OCI-LY7 (cell line): ENCODE measurements at regions not wholly inside any gene's neighbourhood (a gene's known extent, or its start where the extent isn't known, plus 50 kb on each side); places are given as distances from the start of the nearest gene placed in this dataset.

Source experiments
- EZH2phosphoT487 ChIP-seq: fragments of 200-600 bp; sonication (generic); IDR thresholded peaks from 2 replicates; pipeline ENCODE4 v1.6.1; 2018; ENCODE audit warnings: low read depth, borderline replicate concordance, mild to moderate bottlenecking, mixed run types, antibody characterized with exemption, low read length, moderate library complexity, mixed read lengths
- TF ChIP-seq, protein P1 (sequence below): fragments of 200-600 bp; sonication (generic); conservative IDR thresholded peaks from 2 replicates; pipeline ENCODE4 v1.5.1; 2014; ENCODE audit warnings: mild to moderate bottlenecking, antibody characterized with exemption, low read length, moderate library complexity, mixed read lengths

DNA sequence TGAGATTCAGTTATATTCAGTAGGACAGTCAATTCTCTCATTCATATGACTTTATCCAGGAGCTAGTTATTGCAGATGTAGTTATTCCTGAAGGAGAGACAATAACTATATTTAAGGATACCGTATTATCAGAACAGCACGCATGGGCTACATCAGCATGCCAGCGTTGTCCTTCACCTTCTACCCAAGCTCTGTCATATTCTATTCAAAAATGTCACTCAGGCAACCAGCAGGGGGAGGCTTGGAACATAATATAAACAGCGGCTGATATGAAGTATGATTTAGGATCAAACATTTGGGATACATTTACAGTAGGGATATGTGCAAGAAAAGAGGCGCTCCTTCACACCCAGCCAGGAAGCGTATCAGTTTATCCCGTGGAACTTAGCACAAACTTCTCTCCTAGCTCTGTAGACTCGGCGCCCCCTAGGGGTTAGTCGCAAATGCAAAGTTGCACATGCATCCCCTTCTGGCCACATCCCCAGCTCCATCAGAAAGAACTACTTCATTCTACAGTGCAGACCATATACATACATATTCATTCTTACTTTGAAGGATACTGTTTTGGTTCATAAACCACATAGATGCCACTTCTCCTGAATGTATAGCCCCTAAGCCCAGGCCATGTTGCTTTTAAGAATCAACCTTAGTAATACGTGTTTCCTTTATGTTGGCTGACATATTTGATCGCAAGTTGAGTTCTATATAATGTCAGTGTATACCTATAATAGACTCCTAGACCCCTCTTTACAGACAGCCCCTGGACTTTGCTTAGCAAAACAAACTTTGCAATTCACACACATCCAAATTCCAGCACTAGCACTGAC, 759.4 kb downstream of the ADCYAP1 start:
- TF ChIP-seq, protein P1, sequence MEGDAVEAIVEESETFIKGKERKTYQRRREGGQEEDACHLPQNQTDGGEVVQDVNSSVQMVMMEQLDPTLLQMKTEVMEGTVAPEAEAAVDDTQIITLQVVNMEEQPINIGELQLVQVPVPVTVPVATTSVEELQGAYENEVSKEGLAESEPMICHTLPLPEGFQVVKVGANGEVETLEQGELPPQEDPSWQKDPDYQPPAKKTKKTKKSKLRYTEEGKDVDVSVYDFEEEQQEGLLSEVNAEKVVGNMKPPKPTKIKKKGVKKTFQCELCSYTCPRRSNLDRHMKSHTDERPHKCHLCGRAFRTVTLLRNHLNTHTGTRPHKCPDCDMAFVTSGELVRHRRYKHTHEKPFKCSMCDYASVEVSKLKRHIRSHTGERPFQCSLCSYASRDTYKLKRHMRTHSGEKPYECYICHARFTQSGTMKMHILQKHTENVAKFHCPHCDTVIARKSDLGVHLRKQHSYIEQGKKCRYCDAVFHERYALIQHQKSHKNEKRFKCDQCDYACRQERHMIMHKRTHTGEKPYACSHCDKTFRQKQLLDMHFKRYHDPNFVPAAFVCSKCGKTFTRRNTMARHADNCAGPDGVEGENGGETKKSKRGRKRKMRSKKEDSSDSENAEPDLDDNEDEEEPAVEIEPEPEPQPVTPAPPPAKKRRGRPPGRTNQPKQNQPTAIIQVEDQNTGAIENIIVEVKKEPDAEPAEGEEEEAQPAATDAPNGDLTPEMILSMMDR, result peak; percentile 97
- no peak for TF ChIP-seq EZH2phosphoT487
